Gastrocnemius medialis (tissue), 4 donors: ENCODE measurements at regions not wholly inside any gene's neighbourhood (a gene's known extent, or its start where the extent isn't known, plus 50 kb on each side); places are given as distances from the start of the nearest gene placed in this dataset.

Experiments
- CTCF ChIP-seq, 5 experiments: fragments of 450-650 bp in 3 of 5; fragments of 200-600 bp in 2 of 5; sonication (generic) in 2 of 5; IDR thresholded peaks in 4 of 5; conservative IDR thresholded peaks in 1 of 5; 1 replicate in 4 of 5; 2 replicates in 1 of 5; pipeline ENCODE4 v1.5.1; 2016 to 2019; ENCODE audit warnings: antibody characterized with exemption in 5 of 5, mild to moderate bottlenecking in 3 of 5, moderate library complexity in 3 of 5
- POLR2A ChIP-seq, 2 donors: fragments of 450-650 bp; IDR thresholded peaks; one replicate each; pipeline ENCODE4 v1.6.1; 2017; ENCODE audit warnings: antibody characterized with exemption in 2 of 2, mild to moderate bottlenecking in 2 of 2, moderate library complexity in 2 of 2

- TF ChIP-seq CTCF (IDR thresholded peaks at IDR 0.05 in 4 of 5, conservative IDR thresholded peaks at IDR 0.05 in 1 of 5) (no peak), POLR2A (IDR thresholded peaks at IDR 0.05) (no peak)
Measured at GRCh38 chr7:123366626-123367025, 166.9 kb upstream of the SLC13A1 start.
